WTC11 (cell line): ENCODE measurements at regions not wholly inside any gene's neighbourhood (a gene's known extent, or its start where the extent isn't known, plus 50 kb on each side); places are given as distances from the start of the nearest gene placed in this dataset.
A peak's percentile ranks its signal among the peaks of the same experiment; 100 is the strongest.

Experiments used
- CREM ChIP-seq: sonication (generic); formaldehyde crosslinking; IDR thresholded peaks from 2 replicates; pipeline ENCODE4 v1.8.1; 2022; ENCODE audit warnings: mild to moderate bottlenecking, missing genetic modification reagents, moderate library complexity
- E2F4 ChIP-seq: sonication (generic); formaldehyde crosslinking; IDR thresholded peaks from 2 replicates; pipeline ENCODE4 v1.8.1; 2022; ENCODE audit warnings: low read depth, mild to moderate bottlenecking, moderate library complexity, missing genetic modification reagents, borderline replicate concordance
- ESRRA ChIP-seq: sonication (generic); formaldehyde crosslinking; IDR thresholded peaks from 2 replicates; pipeline ENCODE4 v1.8.1; 2022; ENCODE audit warnings: mild to moderate bottlenecking, missing genetic modification reagents, borderline replicate concordance
- FOXK1 ChIP-seq: sonication (generic); formaldehyde crosslinking; IDR thresholded peaks from 2 replicates; pipeline ENCODE4 v1.8.0; 2022; ENCODE audit warnings: mild to moderate bottlenecking, moderate library complexity, missing genetic modification reagents
- NR1H2 ChIP-seq: sonication (generic); formaldehyde crosslinking; IDR thresholded peaks from 2 replicates; pipeline ENCODE4 v1.9.0; 2021; ENCODE audit warnings: mild to moderate bottlenecking, moderate library complexity, missing genetic modification reagents
- OVOL2 ChIP-seq: fragments of 250-450 bp; sonication (Bioruptor Pico); IDR thresholded peaks from 2 replicates; pipeline ENCODE4 v1.9.0; 2021; ENCODE audit warnings: mild to moderate bottlenecking, borderline replicate concordance
- SP1 ChIP-seq: sonication (generic); formaldehyde crosslinking; conservative IDR thresholded peaks from 2 replicates; pipeline ENCODE4 v1.8.1; 2022; ENCODE audit warnings: missing genetic modification reagents
- USF2 ChIP-seq: sonication (generic); formaldehyde crosslinking; IDR thresholded peaks from 2 replicates; pipeline ENCODE4 v1.8.1; 2023; ENCODE audit warnings: mild to moderate bottlenecking, missing genetic modification reagents, moderate library complexity
- ZNF281 ChIP-seq: sonication (generic); formaldehyde crosslinking; IDR thresholded peaks from 2 replicates; pipeline ENCODE4 v1.8.0; 2023; ENCODE audit warnings: mild to moderate bottlenecking, missing genetic modification reagents
- TF ChIP-seq, protein P1 (sequence below): fragments of 200-600 bp; IDR thresholded peaks from 2 replicates; pipeline ENCODE4 v1.8.0; 2022; ENCODE audit warnings: antibody characterized with exemption
- TF ChIP-seq, protein P2 (sequence below): sonication (generic); formaldehyde crosslinking; conservative IDR thresholded peaks from 2 replicates; pipeline ENCODE4 v1.8.1; 2023; ENCODE audit warnings: mild to moderate bottlenecking, low read depth, missing genetic modification reagents, moderate library complexity
- TF ChIP-seq, protein P3 (sequence below): sonication (generic); formaldehyde crosslinking; IDR thresholded peaks from 2 replicates; pipeline ENCODE4 v1.8.0; 2022; ENCODE audit warnings: mild to moderate bottlenecking, missing genetic modification reagents

- TF ChIP-seq, protein P1, sequence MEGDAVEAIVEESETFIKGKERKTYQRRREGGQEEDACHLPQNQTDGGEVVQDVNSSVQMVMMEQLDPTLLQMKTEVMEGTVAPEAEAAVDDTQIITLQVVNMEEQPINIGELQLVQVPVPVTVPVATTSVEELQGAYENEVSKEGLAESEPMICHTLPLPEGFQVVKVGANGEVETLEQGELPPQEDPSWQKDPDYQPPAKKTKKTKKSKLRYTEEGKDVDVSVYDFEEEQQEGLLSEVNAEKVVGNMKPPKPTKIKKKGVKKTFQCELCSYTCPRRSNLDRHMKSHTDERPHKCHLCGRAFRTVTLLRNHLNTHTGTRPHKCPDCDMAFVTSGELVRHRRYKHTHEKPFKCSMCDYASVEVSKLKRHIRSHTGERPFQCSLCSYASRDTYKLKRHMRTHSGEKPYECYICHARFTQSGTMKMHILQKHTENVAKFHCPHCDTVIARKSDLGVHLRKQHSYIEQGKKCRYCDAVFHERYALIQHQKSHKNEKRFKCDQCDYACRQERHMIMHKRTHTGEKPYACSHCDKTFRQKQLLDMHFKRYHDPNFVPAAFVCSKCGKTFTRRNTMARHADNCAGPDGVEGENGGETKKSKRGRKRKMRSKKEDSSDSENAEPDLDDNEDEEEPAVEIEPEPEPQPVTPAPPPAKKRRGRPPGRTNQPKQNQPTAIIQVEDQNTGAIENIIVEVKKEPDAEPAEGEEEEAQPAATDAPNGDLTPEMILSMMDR: no peak
- TF ChIP-seq ESRRA (CRISPR knock-in tag) (no peak), NR1H2 (CRISPR knock-in tag) (no peak), OVOL2 (no peak), E2F4 (CRISPR knock-in tag) (no peak), SP1 (no peak), FOXK1 (0 out of 2 replicates have a peak, but pooled peaks have one; percentile 14), CREM (CRISPR knock-in tag) (no peak), USF2 (CRISPR knock-in tag) (no peak), ZNF281 (CRISPR knock-in tag) (no peak)
- TF ChIP-seq, protein P2, sequence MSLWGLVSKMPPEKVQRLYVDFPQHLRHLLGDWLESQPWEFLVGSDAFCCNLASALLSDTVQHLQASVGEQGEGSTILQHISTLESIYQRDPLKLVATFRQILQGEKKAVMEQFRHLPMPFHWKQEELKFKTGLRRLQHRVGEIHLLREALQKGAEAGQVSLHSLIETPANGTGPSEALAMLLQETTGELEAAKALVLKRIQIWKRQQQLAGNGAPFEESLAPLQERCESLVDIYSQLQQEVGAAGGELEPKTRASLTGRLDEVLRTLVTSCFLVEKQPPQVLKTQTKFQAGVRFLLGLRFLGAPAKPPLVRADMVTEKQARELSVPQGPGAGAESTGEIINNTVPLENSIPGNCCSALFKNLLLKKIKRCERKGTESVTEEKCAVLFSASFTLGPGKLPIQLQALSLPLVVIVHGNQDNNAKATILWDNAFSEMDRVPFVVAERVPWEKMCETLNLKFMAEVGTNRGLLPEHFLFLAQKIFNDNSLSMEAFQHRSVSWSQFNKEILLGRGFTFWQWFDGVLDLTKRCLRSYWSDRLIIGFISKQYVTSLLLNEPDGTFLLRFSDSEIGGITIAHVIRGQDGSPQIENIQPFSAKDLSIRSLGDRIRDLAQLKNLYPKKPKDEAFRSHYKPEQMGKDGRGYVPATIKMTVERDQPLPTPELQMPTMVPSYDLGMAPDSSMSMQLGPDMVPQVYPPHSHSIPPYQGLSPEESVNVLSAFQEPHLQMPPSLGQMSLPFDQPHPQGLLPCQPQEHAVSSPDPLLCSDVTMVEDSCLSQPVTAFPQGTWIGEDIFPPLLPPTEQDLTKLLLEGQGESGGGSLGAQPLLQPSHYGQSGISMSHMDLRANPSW (CRISPR knock-in tag): no peak
- TF ChIP-seq, protein P3, sequence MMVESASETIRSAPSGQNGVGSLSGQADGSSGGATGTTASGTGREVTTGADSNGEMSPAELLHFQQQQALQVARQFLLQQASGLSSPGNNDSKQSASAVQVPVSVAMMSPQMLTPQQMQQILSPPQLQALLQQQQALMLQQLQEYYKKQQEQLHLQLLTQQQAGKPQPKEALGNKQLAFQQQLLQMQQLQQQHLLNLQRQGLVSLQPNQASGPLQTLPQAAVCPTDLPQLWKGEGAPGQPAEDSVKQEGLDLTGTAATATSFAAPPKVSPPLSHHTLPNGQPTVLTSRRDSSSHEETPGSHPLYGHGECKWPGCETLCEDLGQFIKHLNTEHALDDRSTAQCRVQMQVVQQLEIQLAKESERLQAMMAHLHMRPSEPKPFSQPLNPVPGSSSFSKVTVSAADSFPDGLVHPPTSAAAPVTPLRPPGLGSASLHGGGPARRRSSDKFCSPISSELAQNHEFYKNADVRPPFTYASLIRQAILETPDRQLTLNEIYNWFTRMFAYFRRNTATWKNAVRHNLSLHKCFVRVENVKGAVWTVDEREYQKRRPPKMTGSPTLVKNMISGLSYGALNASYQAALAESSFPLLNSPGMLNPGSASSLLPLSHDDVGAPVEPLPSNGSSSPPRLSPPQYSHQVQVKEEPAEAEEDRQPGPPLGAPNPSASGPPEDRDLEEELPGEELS (CRISPR knock-in tag): no peak
Measured at GRCh38 chr13:68056816-68057710, 826.9 kb upstream of the PCDH9 start.
